Thyroid gland (tissue), 4 donors: ENCODE measurements at regions not wholly inside any gene's neighbourhood (a gene's known extent, or its start where the extent isn't known, plus 50 kb on each side); places are given as distances from the start of the nearest gene placed in this dataset.

Experiments used
- DNase-seq, 2 donors: peaks; one replicate each; pipeline ENCODE4 v3.0.0-alpha.2; 2019
- H3K27ac ChIP-seq, 3 donors: fragments of 200-600 bp; sonication (generic); 1 replicate in 2 of 3; 2 replicates in 1 of 3; pipeline ENCODE4 v1.5.1; 2016 to 2019; ENCODE audit warnings: mild to moderate bottlenecking in 1 of 3, moderate library complexity in 1 of 3
- H3K27me3 ChIP-seq: fragments of 200-600 bp; sonication (generic); one replicate; pipeline ENCODE4 v1.5.1; 2019
- H3K36me3 ChIP-seq, 2 donors: fragments of 200-600 bp; sonication (generic); one replicate each; pipeline ENCODE4 v1.5.1; 2016 to 2019
- H3K4me1 ChIP-seq, 2 donors: fragments of 200-600 bp; sonication (generic); one replicate each; pipeline ENCODE4 v1.5.1; 2017 to 2019
- H3K4me3 ChIP-seq, 3 donors: fragments of 200-600 bp; sonication (generic); replicated peaks in 1 of 3; 1 replicate in 2 of 3; 2 replicates in 1 of 3; pipeline ENCODE4 v1.5.1; 2016; ENCODE audit warnings: mild to moderate bottlenecking in 1 of 3
- H3K9me3 ChIP-seq: fragments of 200-600 bp; sonication (generic); one replicate; pipeline ENCODE4 v1.5.1; 2017
- CTCF ChIP-seq, 6 experiments: fragments of 200-600 bp in 3 of 6; fragments of 450-650 bp in 3 of 6; sonication (generic) in 3 of 6; IDR thresholded peaks; one replicate each; pipeline ENCODE4 v1.5.1; 2016 to 2019; ENCODE audit warnings: antibody characterized with exemption in 6 of 6, mild to moderate bottlenecking in 2 of 6, inconsistent platforms in 1 of 6, moderate library complexity in 1 of 6
- POLR2A ChIP-seq, 2 donors: fragments of 450-650 bp; IDR thresholded peaks; one replicate each; pipeline ENCODE4 v1.6.1; 2017; ENCODE audit warnings: antibody characterized with exemption in 2 of 2, mild to moderate bottlenecking in 2 of 2, moderate library complexity in 1 of 2
- WGBS, 2 donors: methylation state at CpG; one replicate each; pipeline ENCODE4 v1.1.5; 2017; 5-methylcytosine and 5-hydroxymethylcytosine counted together
- intact Hi-C: fragments of 100-400 bp; cut with DNase I; formaldehyde crosslinking; loops from one replicate; pipeline ENCODE4 v1.15.1; 2023

DNA sequence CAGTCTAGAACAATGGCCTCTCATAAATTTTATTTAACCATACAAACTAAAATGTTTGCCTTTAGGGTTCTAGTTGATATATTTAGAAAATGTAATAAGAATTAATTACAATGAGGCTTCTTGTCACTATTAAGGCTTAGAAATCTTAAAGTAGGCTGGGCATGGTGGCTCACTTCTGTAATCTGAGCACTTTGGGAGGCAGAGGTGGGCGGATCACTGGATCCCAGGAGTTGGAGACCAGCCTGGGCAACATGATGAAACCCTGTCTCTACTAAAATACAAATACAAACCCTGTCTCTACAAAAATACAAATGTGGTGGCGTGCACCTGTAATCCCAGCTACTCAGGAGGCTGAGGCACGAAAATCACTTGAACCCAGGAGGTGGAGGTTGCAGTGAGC, 99.0 kb upstream of the ADGRF1 start:
- intact Hi-C loops = no loop called here
- whole genome bisulfite sequencing, 2 donors = 92 to 98% methylated on average over 3 of the region's 3 CpGs
- Histone ChIP-seq H3K27me3 (no peaks in the 10 kb centered on the region), H3K36me3 (no peaks in the 10 kb centered on the region), H3K4me3 (no peak overlapping the region), H3K27ac (no peak overlapping the region), H3K4me1 (no peaks in the 10 kb centered on the region), H3K9me3 (no peaks in the 10 kb centered on the region)
- DNase-seq = no peak
- TF ChIP-seq POLR2A (IDR thresholded peaks at IDR 0.05) (no peak), CTCF (IDR thresholded peaks at IDR 0.05) (no peak)

DNA sequence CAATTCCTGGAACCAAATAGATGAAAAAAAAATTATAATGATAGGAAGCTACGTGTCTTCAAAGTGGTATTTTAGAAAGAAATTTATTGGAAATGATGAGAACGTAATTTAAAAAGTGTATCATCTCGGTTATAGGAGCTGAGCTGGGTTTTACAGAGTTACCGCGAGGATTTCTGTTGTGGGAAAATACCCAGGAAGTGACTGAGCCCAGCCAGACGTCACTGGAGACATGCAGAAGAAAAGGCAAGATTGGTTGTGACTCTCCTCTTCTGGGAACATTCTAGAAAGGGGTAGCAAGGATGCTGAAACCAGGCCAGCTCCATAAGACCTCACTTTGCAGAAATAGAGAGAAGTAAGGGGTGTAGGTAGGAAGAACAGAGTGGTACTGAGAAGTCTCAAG, 95.9 kb upstream of the ADGRF1 start:
- no peak overlapping the region for H3K27ac ChIP-seq
- H3K9me3 ChIP-seq = no peaks in the 10 kb centered on the region
- intact Hi-C loops = no loop called here
- DNase-seq = no peak
- H3K4me3 ChIP-seq = no peak overlapping the region
- no peak for TF ChIP-seq POLR2A (IDR thresholded peaks at IDR 0.05)
- no peak for TF ChIP-seq CTCF (IDR thresholded peaks at IDR 0.05)
- WGBS, 2 donors = 78 to 84% methylated on average over 6 of the region's 6 CpGs
- H3K4me1 ChIP-seq = peaks cover 6 to 14% of the 10 kb centered on the region in 2 donors
- H3K36me3 ChIP-seq = no peaks in the 10 kb centered on the region
- no peaks in the 10 kb centered on the region for H3K27me3 ChIP-seq

DNA sequence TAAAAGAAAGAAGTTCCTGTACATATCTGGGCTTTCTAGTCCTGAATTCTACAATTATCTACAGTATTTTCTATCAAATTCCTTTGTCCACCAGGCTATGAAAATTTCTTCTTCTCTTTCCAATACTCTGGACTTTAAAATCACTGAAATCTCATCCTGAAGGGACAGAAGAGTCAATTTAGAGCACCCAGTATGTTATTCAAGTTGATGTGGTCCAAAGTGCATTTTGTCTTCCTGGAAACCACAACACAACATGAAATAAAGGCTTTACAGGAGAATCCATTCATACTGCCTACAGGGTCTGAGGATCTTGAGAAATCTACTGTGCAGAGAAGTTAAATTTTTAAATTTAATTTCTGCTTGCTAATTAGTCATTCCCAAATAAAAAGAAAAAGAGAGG, 94.9 kb upstream of the ADGRF1 start:
- TF ChIP-seq CTCF (IDR thresholded peaks at IDR 0.05) (no peak), POLR2A (IDR thresholded peaks at IDR 0.05) (no peak)
- Histone ChIP-seq H3K4me1 (peaks cover 6 to 14% of the 10 kb centered on the region in 2 donors), H3K36me3 (no peaks in the 10 kb centered on the region), H3K27me3 (no peaks in the 10 kb centered on the region), H3K4me3 (no peak overlapping the region), H3K9me3 (no peaks in the 10 kb centered on the region), H3K27ac (no peak overlapping the region)
- no peak for DNase-seq
- intact Hi-C loops = no loop called here

GRCh38 chr6:47135772-47136171, 93.6 kb upstream of the ADGRF1 start:
- peaks cover 6 to 14% of the 10 kb centered on the region in 2 donors for H3K4me1 ChIP-seq
- no peak overlapping the region for H3K4me3 ChIP-seq
- H3K9me3 ChIP-seq = no peaks in the 10 kb centered on the region
- H3K27me3 ChIP-seq = no peaks in the 10 kb centered on the region
- WGBS, 2 donors = 82 to 87% methylated on average over 3 of the region's 3 CpGs
- no peak for TF ChIP-seq CTCF (IDR thresholded peaks at IDR 0.05)
- no peak for TF ChIP-seq POLR2A (IDR thresholded peaks at IDR 0.05)
- intact Hi-C loops = no loop called here
- H3K36me3 ChIP-seq = no peaks in the 10 kb centered on the region
- DNase-seq = no peak
- no peak overlapping the region for H3K27ac ChIP-seq

DNA sequence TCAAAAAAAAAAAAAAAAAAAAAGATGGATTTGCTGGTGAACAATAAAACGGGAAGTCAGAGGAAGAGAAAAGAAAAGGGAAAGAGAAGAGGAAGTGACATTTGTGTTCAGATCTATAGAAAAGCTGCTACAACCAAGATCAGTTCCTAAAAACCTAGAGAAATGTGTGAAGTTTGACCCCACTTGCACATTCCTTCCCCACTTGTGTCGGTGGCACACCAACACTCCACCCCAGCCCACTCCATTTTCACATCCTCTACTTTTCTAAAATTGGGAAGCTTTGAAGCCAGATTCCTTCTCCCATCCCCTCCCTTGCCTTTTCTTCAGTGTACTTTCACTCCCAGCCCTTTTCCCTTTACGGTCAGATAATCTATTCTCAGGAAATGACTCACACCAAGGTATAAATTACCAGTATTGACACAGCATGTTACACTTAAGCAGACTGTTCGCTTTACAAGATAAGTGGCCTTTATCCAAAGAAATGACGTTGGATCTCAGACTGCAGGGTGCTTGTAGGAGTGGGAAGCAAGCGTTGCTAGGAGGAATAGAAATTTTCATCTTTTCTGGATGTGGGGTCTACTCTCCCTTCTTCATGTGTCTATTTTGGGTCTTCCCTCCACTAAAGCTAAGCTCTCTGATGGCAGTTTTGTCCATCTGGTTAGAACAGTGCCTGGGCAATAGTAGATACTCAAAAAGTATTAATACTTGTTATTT, 92.5 kb upstream of the ADGRF1 start:
- H3K4me3 ChIP-seq = no peak overlapping the region
- no peak for TF ChIP-seq CTCF (IDR thresholded peaks at IDR 0.05)
- no peak for TF ChIP-seq POLR2A (IDR thresholded peaks at IDR 0.05)
- no peaks in the 10 kb centered on the region for H3K27me3 ChIP-seq
- no peak for DNase-seq
- H3K27ac ChIP-seq = no peak overlapping the region
- H3K4me1 ChIP-seq = peaks cover 6 to 14% of the 10 kb centered on the region in 2 donors
- intact Hi-C loops = no loop called here
- no peaks in the 10 kb centered on the region for H3K36me3 ChIP-seq
- no peaks in the 10 kb centered on the region for H3K9me3 ChIP-seq
- 29 to 33% methylated on average over 6 of the region's 6 CpGs for WGBS, 2 donors
